ENCODE measurements at regions not wholly inside any gene's neighbourhood (a gene's known extent, or its start where the extent isn't known, plus 50 kb on each side); places are given as distances from the start of the nearest gene placed in this dataset.

- TF ChIP-seq CTCF (IDR thresholded peaks at IDR 0.05) (no peak), POLR2AphosphoS5 (IDR thresholded peaks at IDR 0.05) (no peak), POLR2A (IDR thresholded peaks at IDR 0.05) (no peak)
These were observed 663.8 kb upstream of the API5 start for GRCh38 chr11:42647993-42648392.

All from suprapubic skin (tissue), 4 donors.